ENCODE measurements at regions not wholly inside any gene's neighbourhood (a gene's known extent, or its start where the extent isn't known, plus 50 kb on each side); places are given as distances from the start of the nearest gene placed in this dataset.

DNA sequence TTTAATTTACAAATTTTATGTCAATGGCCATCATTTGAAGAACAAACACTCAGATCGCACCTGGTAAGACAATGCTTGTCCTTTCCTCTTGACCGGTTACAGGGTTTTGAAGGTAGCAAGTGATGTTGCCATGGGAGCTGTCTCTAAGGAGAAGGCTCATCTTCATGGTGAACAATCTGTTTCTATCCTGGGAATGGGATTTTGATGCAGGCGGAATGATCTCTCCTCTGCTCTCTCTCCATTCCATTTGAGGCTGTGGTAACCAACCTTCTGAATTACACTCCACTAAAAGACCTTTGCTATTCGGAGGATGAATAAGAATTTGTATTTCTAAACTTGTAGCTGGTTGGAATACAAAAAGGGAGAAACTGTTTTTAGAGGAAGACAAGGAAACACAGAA is 57.9 kb upstream of the SLC5A9 start:
- H3K4me3 ChIP-seq (replicated peaks in 1 of 2; ENCODE audit: low read depth in 2 of 2, low read length in 2 of 2) = no peak overlapping the region
- DNase-seq (ENCODE audit: low read depth in 2 of 2) = no peak
- TF ChIP-seq, protein P1, sequence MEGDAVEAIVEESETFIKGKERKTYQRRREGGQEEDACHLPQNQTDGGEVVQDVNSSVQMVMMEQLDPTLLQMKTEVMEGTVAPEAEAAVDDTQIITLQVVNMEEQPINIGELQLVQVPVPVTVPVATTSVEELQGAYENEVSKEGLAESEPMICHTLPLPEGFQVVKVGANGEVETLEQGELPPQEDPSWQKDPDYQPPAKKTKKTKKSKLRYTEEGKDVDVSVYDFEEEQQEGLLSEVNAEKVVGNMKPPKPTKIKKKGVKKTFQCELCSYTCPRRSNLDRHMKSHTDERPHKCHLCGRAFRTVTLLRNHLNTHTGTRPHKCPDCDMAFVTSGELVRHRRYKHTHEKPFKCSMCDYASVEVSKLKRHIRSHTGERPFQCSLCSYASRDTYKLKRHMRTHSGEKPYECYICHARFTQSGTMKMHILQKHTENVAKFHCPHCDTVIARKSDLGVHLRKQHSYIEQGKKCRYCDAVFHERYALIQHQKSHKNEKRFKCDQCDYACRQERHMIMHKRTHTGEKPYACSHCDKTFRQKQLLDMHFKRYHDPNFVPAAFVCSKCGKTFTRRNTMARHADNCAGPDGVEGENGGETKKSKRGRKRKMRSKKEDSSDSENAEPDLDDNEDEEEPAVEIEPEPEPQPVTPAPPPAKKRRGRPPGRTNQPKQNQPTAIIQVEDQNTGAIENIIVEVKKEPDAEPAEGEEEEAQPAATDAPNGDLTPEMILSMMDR (IDR thresholded peaks at IDR 0.05; ENCODE audit: low read depth, low read length) = no peak

DNA sequence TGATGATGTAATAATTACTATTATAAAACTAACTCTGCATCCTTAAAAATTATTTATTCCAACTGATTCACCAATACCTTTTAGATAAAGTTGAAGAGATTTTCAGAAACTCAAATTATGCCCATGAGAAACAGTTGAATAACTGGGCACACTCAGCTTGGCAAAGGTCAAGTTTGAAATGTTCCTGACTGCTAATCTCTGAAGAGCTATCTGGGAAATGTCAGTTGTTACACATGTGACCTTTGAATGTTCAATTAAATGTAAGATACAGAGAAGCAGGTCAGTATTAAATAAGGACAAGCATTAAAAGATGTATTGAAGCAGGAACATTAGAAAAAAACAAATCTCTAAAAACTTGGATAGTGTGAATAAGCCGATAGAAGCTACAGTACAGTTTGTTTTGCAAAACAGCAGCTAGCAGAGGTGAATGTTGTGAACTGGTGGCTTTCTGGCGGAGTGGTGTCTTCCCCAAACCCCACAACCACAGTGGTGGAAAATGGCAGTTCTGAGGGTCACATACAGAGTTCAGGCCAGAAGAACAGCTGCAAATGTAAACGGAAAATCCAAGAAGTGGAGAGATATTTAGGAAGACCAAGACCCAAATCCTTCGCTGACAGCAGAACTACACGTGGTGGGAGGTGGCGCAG is 61.9 kb upstream of the SLC5A9 start:
- no peak overlapping the region for H3K4me3 ChIP-seq (replicated peaks in 1 of 2; ENCODE audit: low read depth in 2 of 2, low read length in 2 of 2)
- no peak for DNase-seq (ENCODE audit: low read depth in 2 of 2)
- TF ChIP-seq, protein P1 (IDR thresholded peaks at IDR 0.05; ENCODE audit: low read depth, low read length) = no peak

DNA sequence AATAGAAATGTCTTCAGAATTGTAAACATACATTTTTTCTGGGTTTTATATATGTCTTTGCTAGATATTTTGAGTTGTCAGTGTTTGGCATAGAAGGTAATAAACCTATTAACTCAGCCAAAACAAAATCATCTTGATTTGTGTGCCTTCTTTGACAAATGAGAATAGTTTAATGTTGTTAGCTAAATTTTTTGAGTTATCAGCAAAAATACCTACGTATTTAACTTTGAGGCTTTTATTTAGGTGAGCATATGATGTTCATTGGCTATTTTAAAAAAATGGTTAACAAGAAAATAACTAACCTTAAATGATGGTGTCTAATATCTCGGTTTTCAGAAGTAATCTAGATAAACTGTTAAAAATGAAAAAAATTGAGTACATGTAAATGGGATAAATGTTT is 83.2 kb upstream of the SLC5A9 start:
- TF ChIP-seq, protein P1 (IDR thresholded peaks at IDR 0.05; ENCODE audit: low read depth, low read length) = no peak
- no peak overlapping the region for H3K4me3 ChIP-seq (replicated peaks in 1 of 2; ENCODE audit: low read depth in 2 of 2, low read length in 2 of 2)
- DNase-seq (ENCODE audit: low read depth in 2 of 2) = no peak

- TF ChIP-seq, protein P1 (IDR thresholded peaks at IDR 0.05; ENCODE audit: low read depth, low read length) = no peak
- no peak overlapping the region for H3K4me3 ChIP-seq (replicated peaks in 1 of 2; ENCODE audit: low read depth in 2 of 2, low read length in 2 of 2)
- DNase-seq (ENCODE audit: low read depth in 2 of 2) = no peak
Observed at GRCh38 chr1:48127735-48128685, 94.5 kb upstream of the SLC5A9 start.

- no peak for DNase-seq (ENCODE audit: low read depth in 2 of 2)
- TF ChIP-seq, protein P1 (IDR thresholded peaks at IDR 0.05; ENCODE audit: low read depth, low read length) = no peak
- no peak overlapping the region for H3K4me3 ChIP-seq (replicated peaks in 1 of 2; ENCODE audit: low read depth in 2 of 2, low read length in 2 of 2)
Observed at GRCh38 chr1:48123647-48124046, 98.9 kb upstream of the SLC5A9 start.

- H3K4me3 ChIP-seq (replicated peaks in 1 of 2; ENCODE audit: low read depth in 2 of 2, low read length in 2 of 2) = no peak overlapping the region
- no peak for DNase-seq (ENCODE audit: low read depth in 2 of 2)
- TF ChIP-seq, protein P1 (IDR thresholded peaks at IDR 0.05; ENCODE audit: low read depth, low read length) = no peak
Observed at GRCh38 chr1:48121955-48122354, 100.6 kb upstream of the SLC5A9 start.

All from cardiac fibroblast (primary cell).